HepG2 (cell line): ENCODE measurements at regions not wholly inside any gene's neighbourhood (a gene's known extent, or its start where the extent isn't known, plus 50 kb on each side); places are given as distances from the start of the nearest gene placed in this dataset.

Experiments
- ATAC-seq: fragments of 200-7000 bp; cut with Tn5 transposase; 3 replicates; pipeline ENCODE4 v1.9.1; 2020; ENCODE audit warnings: mild to moderate bottlenecking, moderate library complexity
- BruUV-seq: library from RNA; stranded (reverse); fragments of 400-500 nt; replicated peaks from 2 replicates; lab custom pipeline; 2021; lab: Mats Ljungman, UMichigan
- CTCF ChIA-PET: fragments of 300-600 bp; formaldehyde crosslinking; extraction: SDS; loops from one replicate; lab custom pipeline; 2021; ENCODE audit warnings: low total read pairs, inconsistent platforms, low intra/inter-chr PET ratio; lab: Yijun Ruan, JAX
- POLR2A ChIA-PET: fragments of 350-600 bp; sonication (Branson Sonifier 250); formaldehyde crosslinking; loops from one replicate; lab custom pipeline; 2020; ENCODE audit warnings: antibody characterized with exemption, inconsistent platforms; lab: Yijun Ruan, JAX
- DNase-seq: peaks from one replicate; pipeline ENCODE4 v3.0.0-alpha.2; 2015; ENCODE audit warnings: low spot score
- FAIRE-seq: peaks from 3 replicates; lab custom pipeline; 2011; peaks lifted over from hg19 to GRCh38; lab: Jason Lieb, UNC
- H2AFZ ChIP-seq: one replicate; pipeline ENCODE4 v1.6.1; 2011; ENCODE audit warnings: low read length, inconsistent platforms
- H3K27ac ChIP-seq: fragments of 300-600 bp; 3 replicates; pipeline ENCODE4 v1.8.0; 2011; ENCODE audit warnings: mixed run types, mild to moderate bottlenecking, mixed read lengths, low read length, inconsistent platforms; ENCODE audit not compliant: insufficient read depth; ENCODE audit errors: extremely low read length
- H3K27me3 ChIP-seq, 2 experiments: fragments of 200-600 bp in 1 of 2; 2 replicates in 1 of 2; 3 replicates in 1 of 2; pipeline versions ENCODE4 v1.6.0 to v1.8.0; 2011; ENCODE audit warnings: low read length in 2 of 2, mild to moderate bottlenecking in 2 of 2, moderate library complexity in 2 of 2, inconsistent platforms in 1 of 2; ENCODE audit not compliant: insufficient read depth in 2 of 2, control insufficient read depth in 1 of 2
- H3K36me3 ChIP-seq, 2 experiments: fragments of 200-600 bp in 1 of 2; replicated peaks in 1 of 2; 2 replicates in 1 of 2; 3 replicates in 1 of 2; pipeline versions ENCODE4 v1.5.1 to v1.8.0; 2011; ENCODE audit warnings: low read length in 2 of 2, inconsistent platforms in 1 of 2; ENCODE audit not compliant: insufficient read depth in 2 of 2, control insufficient read depth in 1 of 2
- H3K4me1 ChIP-seq: 2 replicates; pipeline ENCODE4 v1.5.1; 2012; ENCODE audit warnings: low read length, inconsistent platforms; ENCODE audit not compliant: insufficient read depth
- H3K4me2 ChIP-seq: 2 replicates; pipeline ENCODE4 v1.6.0; 2011; ENCODE audit warnings: low read depth, low read length, inconsistent platforms
- H3K4me3 ChIP-seq, 3 experiments: fragments of 200-600 bp in 1 of 3; sonication (generic), shearing (Covaris generic) in 1 of 3; replicated peaks in 1 of 3; 2 replicates each; pipeline ENCODE4 v1.5.1; 2011 to 2016; ENCODE audit warnings: low read length in 3 of 3, inconsistent platforms in 2 of 3, low read depth in 2 of 3, mild to moderate bottlenecking in 2 of 3, control low read depth in 1 of 3, mixed read lengths in 1 of 3; ENCODE audit not compliant: insufficient read depth in 1 of 3
- H3K79me2 ChIP-seq: one replicate; pipeline ENCODE4 v1.6.1; 2011; ENCODE audit warnings: low read length, inconsistent platforms; ENCODE audit not compliant: insufficient read depth
- H3K9ac ChIP-seq: 2 replicates; pipeline ENCODE4 v1.6.0; 2011; ENCODE audit warnings: mild to moderate bottlenecking, low read depth, low read length, inconsistent platforms; ENCODE audit not compliant: insufficient read depth
- H3K9me3 ChIP-seq: 2 replicates; pipeline ENCODE4 v1.5.1; 2012; ENCODE audit warnings: mild to moderate bottlenecking, low read length
- H4K20me1 ChIP-seq: 2 replicates; pipeline ENCODE4 v1.6.0; 2011; ENCODE audit warnings: inconsistent platforms, mild to moderate bottlenecking, low read length, moderate library complexity; ENCODE audit not compliant: insufficient read depth
- AGO1 ChIP-seq: fragments of 200-400 bp; formaldehyde crosslinking; IDR thresholded peaks from 2 replicates; pipeline ENCODE4 v1.6.1; 2017; ENCODE audit warnings: mild to moderate bottlenecking, low read depth, low read length, moderate library complexity; ENCODE audit not compliant: poor library complexity, severe bottlenecking
- CBX1 ChIP-seq: IDR thresholded peaks from one replicate; pipeline ENCODE4 v1.6.1; 2016; ENCODE audit warnings: antibody characterized with exemption, low read depth
- ELF1 ChIP-seq: sonication (generic); formaldehyde crosslinking; IDR thresholded peaks from 2 replicates; pipeline ENCODE4 v1.4.0; 2020; ENCODE audit warnings: missing genetic modification reagents
- HDAC2 ChIP-seq: sonication (generic); formaldehyde crosslinking; IDR thresholded peaks from 2 replicates; pipeline ENCODE4 v1.4.0; 2020; ENCODE audit warnings: missing genetic modification reagents
- KDM4B ChIP-seq: sonication (generic); formaldehyde crosslinking; IDR thresholded peaks from 2 replicates; pipeline ENCODE4 v1.4.0; 2020; ENCODE audit warnings: missing genetic modification reagents
- MAZ ChIP-seq, 2 experiments: sonication (generic) in 1 of 2; formaldehyde crosslinking in 1 of 2; IDR thresholded peaks; 2 replicates each; pipeline versions ENCODE4 v1.5.0 to v1.6.1; 2012 to 2020; ENCODE audit warnings: low read depth in 2 of 2, mild to moderate bottlenecking in 2 of 2, borderline replicate concordance in 1 of 2, improper control_type of control experiment in 1 of 2, low read length in 1 of 2, missing genetic modification reagents in 1 of 2, moderate library complexity in 1 of 2
- MBD4 ChIP-seq: IDR thresholded peaks from 2 replicates; pipeline ENCODE4 v1.6.1; 2012; ENCODE audit warnings: low read length, inconsistent platforms, borderline replicate concordance
- MED13 ChIP-seq: sonication (generic); formaldehyde crosslinking; IDR thresholded peaks from 2 replicates; pipeline ENCODE4 v1.5.0; 2020; ENCODE audit warnings: missing genetic modification reagents
- ONECUT2 ChIP-seq: sonication (generic); formaldehyde crosslinking; IDR thresholded peaks from 2 replicates; pipeline ENCODE4 v1.4.0; 2020; ENCODE audit warnings: missing genetic modification reagents
- POLR2A ChIP-seq, 2 experiments: IDR thresholded peaks; 2 replicates each; pipeline ENCODE4 v1.6.1; 2011; ENCODE audit warnings: low read depth in 2 of 2, low read length in 2 of 2, mild to moderate bottlenecking in 1 of 2, moderate library complexity in 1 of 2; ENCODE audit not compliant: insufficient read depth in 1 of 2
- RARG ChIP-seq: sonication (generic); formaldehyde crosslinking; IDR thresholded peaks from 2 replicates; pipeline ENCODE4 v1.4.0; 2020; ENCODE audit warnings: low read depth, mild to moderate bottlenecking, missing genetic modification reagents
- RELA ChIP-seq: sonication (generic); formaldehyde crosslinking; IDR thresholded peaks from 2 replicates; pipeline ENCODE4 v1.4.0; 2020; ENCODE audit warnings: missing genetic modification reagents
- SAP130 ChIP-seq: IDR thresholded peaks from 2 replicates; pipeline ENCODE4 v1.6.1; 2016; ENCODE audit warnings: low read depth
- SP1 ChIP-seq, 2 experiments: fragments of 450-650 bp in 1 of 2; sonication (generic) in 1 of 2; formaldehyde crosslinking in 1 of 2; IDR thresholded peaks; 2 replicates each; pipeline versions ENCODE4 v1.4.0 to v1.6.1; 2016 to 2020; ENCODE audit warnings: missing genetic modification reagents in 1 of 2
- SRF ChIP-seq: IDR thresholded peaks from 2 replicates; pipeline ENCODE4 v1.6.1; 2011; ENCODE audit warnings: mild to moderate bottlenecking, low read depth, low read length, moderate library complexity
- STAT5B ChIP-seq: sonication (generic); formaldehyde crosslinking; IDR thresholded peaks from 2 replicates; pipeline ENCODE4 v1.4.0; 2020; ENCODE audit warnings: missing genetic modification reagents
- TBL1XR1 ChIP-seq: fragments of 150-350 bp; IDR thresholded peaks from 2 replicates; pipeline ENCODE4 v1.6.1; 2014; ENCODE audit warnings: borderline replicate concordance, low read length; ENCODE audit not compliant: partially characterized antibody
- TBX3 ChIP-seq: fragments of 450-650 bp; IDR thresholded peaks from 2 replicates; pipeline ENCODE4 v1.6.1; 2017; ENCODE audit warnings: antibody characterized with exemption, mild to moderate bottlenecking, inconsistent platforms, borderline replicate concordance
- ZNF598 ChIP-seq: sonication (generic); formaldehyde crosslinking; IDR thresholded peaks from 2 replicates; pipeline ENCODE4 v1.5.1; 2020; ENCODE audit warnings: mild to moderate bottlenecking, missing genetic modification reagents, borderline replicate concordance
- ZNF792 ChIP-seq: IDR thresholded peaks from 2 replicates; pipeline ENCODE4 v1.6.1; 2016
- in situ Hi-C: cut with HindIII; loops from 2 replicates; pipeline ENCODE4 v1.10.0; 2017; ENCODE audit warnings: low pct_unique_long_range_greater_than_20kb; ENCODE audit not compliant: extremely low pct_ligation_motif_present
- intact Hi-C: fragments of 100-400 bp; cut with micrococcal nuclease; formaldehyde crosslinking; loops from one replicate; pipeline ENCODE4 v1.10.0; 2022; ENCODE audit not compliant: unreplicated experiment
- TF ChIP-seq, protein P1 (sequence below): sonication (generic); formaldehyde crosslinking; IDR thresholded peaks from 2 replicates; pipeline ENCODE4 v1.4.0; 2020; ENCODE audit warnings: missing genetic modification reagents, borderline replicate concordance

DNA sequence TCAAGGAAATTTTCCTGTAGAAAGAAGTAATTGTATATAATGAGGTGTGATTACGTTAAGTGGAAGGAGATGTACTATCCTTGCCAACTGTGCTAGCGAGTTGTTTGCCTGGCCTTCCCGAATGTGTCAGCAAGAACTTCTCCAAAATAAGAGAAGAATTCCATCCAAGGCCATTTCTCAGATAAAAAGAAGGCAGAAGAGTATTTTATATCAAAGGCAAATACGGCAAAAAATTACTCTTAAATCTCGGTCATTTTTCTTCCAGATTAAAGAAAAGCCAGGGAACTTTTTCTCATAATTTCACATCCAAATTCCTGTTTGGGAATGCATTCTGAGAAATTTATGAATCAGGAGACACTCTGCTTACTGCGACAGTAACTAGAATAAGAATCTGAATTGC, 290.6 kb downstream of the CBLN4 start (continued):
- TF ChIP-seq, protein P1, sequence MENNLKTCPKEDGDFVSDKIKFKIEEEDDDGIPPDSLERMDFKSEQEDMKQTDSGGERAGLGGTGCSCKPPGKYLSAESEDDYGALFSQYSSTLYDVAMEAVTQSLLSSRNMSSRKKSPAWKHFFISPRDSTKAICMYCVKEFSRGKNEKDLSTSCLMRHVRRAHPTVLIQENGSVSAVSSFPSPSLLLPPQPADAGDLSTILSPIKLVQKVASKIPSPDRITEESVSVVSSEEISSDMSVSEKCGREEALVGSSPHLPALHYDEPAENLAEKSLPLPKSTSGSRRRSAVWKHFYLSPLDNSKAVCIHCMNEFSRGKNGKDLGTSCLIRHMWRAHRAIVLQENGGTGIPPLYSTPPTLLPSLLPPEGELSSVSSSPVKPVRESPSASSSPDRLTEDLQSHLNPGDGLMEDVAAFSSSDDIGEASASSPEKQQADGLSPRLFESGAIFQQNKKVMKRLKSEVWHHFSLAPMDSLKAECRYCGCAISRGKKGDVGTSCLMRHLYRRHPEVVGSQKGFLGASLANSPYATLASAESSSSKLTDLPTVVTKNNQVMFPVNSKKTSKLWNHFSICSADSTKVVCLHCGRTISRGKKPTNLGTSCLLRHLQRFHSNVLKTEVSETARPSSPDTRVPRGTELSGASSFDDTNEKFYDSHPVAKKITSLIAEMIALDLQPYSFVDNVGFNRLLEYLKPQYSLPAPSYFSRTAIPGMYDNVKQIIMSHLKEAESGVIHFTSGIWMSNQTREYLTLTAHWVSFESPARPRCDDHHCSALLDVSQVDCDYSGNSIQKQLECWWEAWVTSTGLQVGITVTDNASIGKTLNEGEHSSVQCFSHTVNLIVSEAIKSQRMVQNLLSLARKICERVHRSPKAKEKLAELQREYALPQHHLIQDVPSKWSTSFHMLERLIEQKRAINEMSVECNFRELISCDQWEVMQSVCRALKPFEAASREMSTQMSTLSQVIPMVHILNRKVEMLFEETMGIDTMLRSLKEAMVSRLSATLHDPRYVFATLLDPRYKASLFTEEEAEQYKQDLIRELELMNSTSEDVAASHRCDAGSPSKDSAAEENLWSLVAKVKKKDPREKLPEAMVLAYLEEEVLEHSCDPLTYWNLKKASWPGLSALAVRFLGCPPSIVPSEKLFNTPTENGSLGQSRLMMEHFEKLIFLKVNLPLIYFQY (CRISPR knock-in tag): no peak
- TF ChIP-seq MAZ (IDR thresholded peaks at IDR 0.05; ENCODE audit: borderline replicate concordance, low read depth, low read length) (no peak), MAZ (CRISPR knock-in tag; IDR thresholded peaks at IDR 0.05; ENCODE audit: low read depth) (no peak), POLR2A (IDR thresholded peaks at IDR 0.05; ENCODE audit: insufficient read depth in 1 of 2, low read depth in 2 of 2, low read length in 2 of 2) (no peak), ELF1 (CRISPR knock-in tag) (no peak), ZNF792 (CRISPR knock-in tag) (no peak), STAT5B (no peak), SP1 (IDR thresholded peaks at IDR 0.05) (no peak), SP1 (CRISPR knock-in tag; IDR thresholded peaks at IDR 0.05) (no peak), HDAC2 (no peak), SRF (no peak), MBD4 (no peak), CBX1 (no peak), ZNF598 (CRISPR knock-in tag) (no peak), TBL1XR1 (no peak)

DNA sequence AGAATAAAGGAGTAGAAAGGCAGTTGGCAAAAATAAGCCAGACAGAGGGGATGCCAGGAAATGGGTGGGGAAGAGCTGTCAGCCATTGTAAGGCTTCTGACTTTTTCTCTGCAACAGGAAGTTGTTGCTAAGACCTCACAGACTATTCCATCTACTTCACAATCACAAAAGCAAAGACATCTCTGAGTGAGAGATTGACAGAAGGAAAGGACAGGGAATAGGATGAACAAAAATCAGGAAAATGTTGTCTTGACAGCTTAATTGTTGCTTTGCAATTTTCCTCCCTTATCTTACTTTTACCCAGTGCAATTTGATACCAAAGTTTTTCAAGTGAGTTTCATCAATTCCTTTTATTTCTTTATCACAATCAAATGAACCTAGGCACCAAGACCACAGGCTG, 291.2 kb downstream of the CBLN4 start:
- no peaks in the 10 kb centered on the region for H3K27me3 ChIP-seq
- FAIRE-seq (no peak), ATAC-seq (no peak), DNase-seq (no peak)
- H3K9me3 ChIP-seq: peaks cover 99% of the 10 kb centered on the region
- no peaks in the 10 kb centered on the region for H3K36me3 ChIP-seq
- no peak overlapping the region for H3K4me2 ChIP-seq
- no peak overlapping the region for H3K27ac ChIP-seq
- H3K79me2 ChIP-seq: no peaks in the 10 kb centered on the region
- H4K20me1 ChIP-seq: no peaks in the 10 kb centered on the region
- in situ Hi-C loops (no loop called here), intact Hi-C loops (no loop called here)
- H3K4me1 ChIP-seq: no peaks in the 10 kb centered on the region
- no TSS peak for BruUV-seq
- ChIA-PET POLR2A (no interaction called here), CTCF (no interaction called here)
- H3K9ac ChIP-seq: no peak overlapping the region
- no peak overlapping the region for H2AFZ ChIP-seq
- no peak overlapping the region for H3K4me3 ChIP-seq
- TF ChIP-seq TBX3 (no peak), AGO1 (no peak), RARG (CRISPR knock-in tag) (no peak), SAP130 (no peak), RELA (no peak), ONECUT2 (CRISPR knock-in tag) (no peak), MED13 (CRISPR knock-in tag) (no peak), KDM4B (no peak)
